MG63 (cell line): ENCODE measurements at regions not wholly inside any gene's neighbourhood (a gene's known extent, or its start where the extent isn't known, plus 50 kb on each side); places are given as distances from the start of the nearest gene placed in this dataset.
"Not testable (repeated sequence)": the region's sequence is repeated elsewhere in the genome, so short reads cannot be mapped to it uniquely, and the experiment has no call there.

Source experiments
- DNase-seq: peaks from one replicate; pipeline ENCODE4 v3.0.0-alpha.2; 2020
- H3K27me3 ChIP-seq: fragments of 250-450 bp; sonication (Bioruptor Pico); 2 replicates; pipeline ENCODE4 v1.5.1; 2020; ENCODE audit warnings: mild to moderate bottlenecking, moderate library complexity
- H3K36me3 ChIP-seq: fragments of 250-450 bp; sonication (Bioruptor Pico); 2 replicates; pipeline ENCODE4 v1.5.1; 2020; ENCODE audit warnings: mild to moderate bottlenecking, moderate library complexity
- H3K4me3 ChIP-seq: fragments of 250-450 bp; sonication (Bioruptor Pico); 2 replicates; pipeline ENCODE4 v1.5.1; 2020; ENCODE audit warnings: mild to moderate bottlenecking, moderate library complexity
- H3K9me3 ChIP-seq: fragments of 250-450 bp; sonication (Bioruptor Pico); 2 replicates; pipeline ENCODE4 v1.5.1; 2020; ENCODE audit warnings: mild to moderate bottlenecking, moderate library complexity

DNA sequence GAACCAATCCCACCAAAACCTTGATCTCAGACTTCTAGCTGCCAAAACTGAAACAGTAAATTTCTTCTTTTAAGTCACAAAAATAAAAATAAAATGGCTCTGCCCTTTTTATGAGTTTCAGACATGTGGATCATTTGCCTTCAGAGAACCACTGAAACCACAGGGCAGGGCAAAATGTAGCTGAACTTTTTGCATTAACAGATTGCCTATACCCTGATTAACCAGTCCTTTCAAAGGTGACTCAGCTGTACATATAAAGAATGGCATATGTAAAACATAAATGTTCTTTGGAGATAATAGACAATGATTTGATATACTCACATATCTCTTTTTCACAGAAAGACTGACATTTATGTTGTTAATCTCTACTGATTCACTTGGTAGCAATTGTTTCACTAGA lies 187.1 kb upstream of the GRIN3A start:
- Histone ChIP-seq H3K9me3 (no peaks in the 10 kb centered on the region), H3K36me3 (no peaks in the 10 kb centered on the region), H3K4me3 (no peak overlapping the region), H3K27me3 (no peaks in the 10 kb centered on the region)
- DNase-seq = no peak

DNA sequence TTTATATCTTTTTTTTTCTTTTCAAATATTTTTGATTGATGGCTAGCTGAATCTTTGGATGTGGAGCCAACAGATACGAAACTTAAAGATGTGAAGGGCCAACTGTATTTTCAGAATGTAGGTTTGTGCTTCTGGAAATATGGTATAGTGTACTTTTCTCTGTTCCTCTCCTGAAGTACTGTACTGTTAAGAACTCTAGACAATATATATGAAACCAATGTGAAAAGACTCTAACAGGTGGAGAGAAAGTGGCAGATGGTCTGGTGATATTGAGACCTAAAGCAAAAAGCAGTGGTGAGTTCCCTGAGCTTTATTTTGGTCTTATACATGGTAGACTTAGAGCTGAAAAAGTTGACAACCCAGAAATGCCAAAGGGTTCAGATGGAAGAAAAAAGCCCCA lies 185.0 kb upstream of the GRIN3A start:
- Histone ChIP-seq H3K27me3 (no peaks in the 10 kb centered on the region), H3K36me3 (no peaks in the 10 kb centered on the region), H3K4me3 (no peak overlapping the region), H3K9me3 (no peaks in the 10 kb centered on the region)
- DNase-seq = no peak

DNA sequence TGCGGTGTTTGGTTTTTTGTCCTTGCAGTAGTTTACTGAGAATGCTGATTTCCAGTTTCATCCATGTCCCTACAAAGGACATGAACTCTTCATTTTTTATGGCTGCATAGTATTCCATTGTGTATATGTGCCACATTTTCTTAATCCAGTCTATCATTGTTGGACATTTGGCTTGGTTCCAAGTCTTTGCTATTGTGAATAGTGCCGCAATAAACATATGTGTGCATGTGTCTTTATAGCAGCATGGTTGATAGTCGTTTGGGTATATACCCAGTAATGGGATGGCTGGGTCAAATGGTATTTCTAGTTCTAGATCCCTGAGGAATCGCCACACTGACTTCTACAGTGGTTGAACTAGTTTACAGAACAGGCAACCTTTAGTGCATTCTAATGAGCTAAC lies 178.5 kb upstream of the GRIN3A start:
- H3K9me3 ChIP-seq, DNase-seq, H3K36me3 ChIP-seq, H3K27me3 ChIP-seq, H3K4me3 ChIP-seq: not testable (repeated sequence)

DNA sequence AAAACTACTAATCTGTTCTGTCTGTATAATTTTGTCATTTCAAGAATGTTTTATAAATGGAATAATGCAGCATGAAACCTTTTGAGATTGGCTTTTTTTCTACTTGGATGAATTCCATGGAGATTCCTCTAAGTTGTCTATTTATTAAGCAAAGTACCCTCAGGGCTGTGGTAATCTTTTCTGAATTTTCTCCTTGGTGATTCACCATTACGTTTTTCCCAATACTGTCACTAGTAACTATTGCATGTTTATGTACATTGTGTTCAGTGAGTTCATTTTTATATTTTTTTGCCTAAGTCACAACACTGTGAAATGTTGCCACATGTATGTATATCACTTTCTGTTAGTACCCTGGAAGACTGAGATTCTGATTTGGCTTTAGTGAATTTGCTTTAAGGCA lies 177.0 kb upstream of the GRIN3A start:
- Histone ChIP-seq H3K4me3 (no peak overlapping the region), H3K36me3 (no peaks in the 10 kb centered on the region), H3K27me3 (no peaks in the 10 kb centered on the region), H3K9me3 (no peaks in the 10 kb centered on the region)
- no peak for DNase-seq

DNA sequence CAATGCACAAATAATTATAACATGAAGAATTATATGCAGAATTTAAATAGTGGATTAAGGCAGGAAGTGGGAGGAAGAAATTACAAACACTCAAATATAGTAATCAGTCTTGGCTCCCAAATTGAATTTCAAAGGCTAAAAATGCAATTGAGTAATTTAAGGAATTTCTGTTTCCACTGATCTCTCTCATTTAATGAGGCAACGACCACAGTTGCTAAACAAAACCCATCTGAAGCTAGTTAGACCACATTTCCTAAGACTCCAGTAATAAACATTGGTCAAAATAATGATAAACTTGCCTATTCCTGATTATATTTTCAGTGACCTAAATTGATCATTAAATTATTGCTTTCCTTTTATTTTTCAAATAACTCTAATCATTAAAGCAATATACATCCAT lies 174.3 kb upstream of the GRIN3A start:
- Histone ChIP-seq H3K9me3 (no peaks in the 10 kb centered on the region), H3K27me3 (no peaks in the 10 kb centered on the region), H3K36me3 (no peaks in the 10 kb centered on the region), H3K4me3 (no peak overlapping the region)
- no peak for DNase-seq

DNA sequence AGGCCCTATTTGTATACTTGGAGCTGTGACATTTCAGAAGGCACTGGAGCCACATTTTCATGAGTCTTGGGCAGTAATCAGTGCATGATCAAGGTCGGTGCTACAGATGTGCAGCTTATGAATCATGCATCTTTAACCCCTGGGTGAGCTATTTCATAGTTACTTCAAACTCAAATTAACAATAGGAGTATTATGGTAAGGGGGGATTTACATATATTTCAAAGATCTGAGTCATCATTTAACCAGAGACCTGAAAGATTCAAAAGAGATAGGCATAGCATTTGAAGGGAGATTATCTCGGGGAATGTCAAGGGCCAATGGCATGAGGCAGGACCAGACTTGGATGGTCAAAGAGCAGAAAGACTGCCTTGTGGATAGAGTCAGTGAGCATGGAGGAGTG lies 169.0 kb upstream of the GRIN3A start:
- no peak for DNase-seq
- no peaks in the 10 kb centered on the region for H3K9me3 ChIP-seq
- H3K4me3 ChIP-seq = no peak overlapping the region
- H3K27me3 ChIP-seq = no peaks in the 10 kb centered on the region
- no peaks in the 10 kb centered on the region for H3K36me3 ChIP-seq

DNA sequence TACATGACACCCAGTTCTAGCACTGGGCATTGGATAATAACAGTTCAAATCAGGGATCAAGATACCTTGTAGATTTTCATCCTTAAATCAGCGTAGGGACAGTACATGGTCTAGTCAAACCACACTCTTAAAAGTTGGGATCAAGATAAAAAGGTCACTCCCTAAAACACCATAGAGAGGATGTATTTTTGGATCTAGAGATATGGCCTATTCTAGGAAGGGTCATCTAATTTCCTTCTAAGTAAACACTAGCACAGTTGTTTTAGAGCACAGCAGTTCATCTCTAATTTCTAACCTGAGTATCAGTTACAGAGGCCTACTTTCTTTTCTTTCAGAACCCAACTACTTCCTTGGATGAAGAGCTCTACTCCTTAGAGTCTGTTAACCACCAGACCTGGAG lies 166.4 kb upstream of the GRIN3A start:
- DNase-seq = no peak
- H3K9me3 ChIP-seq = no peaks in the 10 kb centered on the region
- H3K27me3 ChIP-seq = no peaks in the 10 kb centered on the region
- H3K4me3 ChIP-seq = no peak overlapping the region
- no peaks in the 10 kb centered on the region for H3K36me3 ChIP-seq

DNA sequence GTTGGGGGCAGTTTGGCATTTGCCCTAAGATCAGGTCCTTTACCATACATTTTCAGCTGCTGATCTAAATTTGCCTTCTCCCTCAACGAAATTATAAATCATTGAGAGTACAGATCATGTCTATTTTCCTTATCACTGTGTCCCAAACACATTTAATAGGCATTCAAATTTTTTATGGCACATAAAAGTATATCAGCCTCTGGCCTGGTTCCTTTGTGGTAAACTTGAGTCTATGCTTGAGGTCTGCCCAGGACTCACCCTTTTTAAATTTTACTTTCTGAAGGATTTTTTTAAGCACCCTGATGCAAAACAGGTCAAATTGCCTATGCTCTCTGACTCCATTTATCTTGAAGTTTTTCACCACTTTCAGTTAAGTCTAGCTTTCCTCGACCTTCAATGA lies 163.6 kb upstream of the GRIN3A start:
- Histone ChIP-seq H3K27me3 (no peaks in the 10 kb centered on the region), H3K4me3 (no peak overlapping the region), H3K36me3 (no peaks in the 10 kb centered on the region), H3K9me3 (no peaks in the 10 kb centered on the region)
- no peak for DNase-seq

DNA sequence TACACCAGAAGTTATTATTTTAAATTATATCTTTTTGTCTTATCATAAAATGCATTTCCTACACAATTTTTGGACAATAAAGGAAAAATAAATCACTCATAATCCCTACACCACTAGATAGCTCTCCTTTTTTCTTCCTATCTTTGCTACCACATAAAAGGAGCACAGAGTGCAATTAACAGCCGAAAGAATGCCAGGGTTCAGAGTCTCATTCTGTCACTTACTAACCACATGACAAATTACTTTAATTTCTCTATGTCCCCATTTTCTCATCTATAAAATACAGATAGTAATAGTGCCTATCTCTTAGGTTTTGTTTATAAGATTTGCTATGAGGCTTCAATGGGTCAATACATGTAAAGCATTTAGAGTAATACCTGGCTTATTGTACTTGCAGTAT lies 158.7 kb upstream of the GRIN3A start:
- Histone ChIP-seq H3K4me3 (no peak overlapping the region), H3K36me3 (no peaks in the 10 kb centered on the region), H3K27me3 (no peaks in the 10 kb centered on the region), H3K9me3 (no peaks in the 10 kb centered on the region)
- DNase-seq = no peak

DNA sequence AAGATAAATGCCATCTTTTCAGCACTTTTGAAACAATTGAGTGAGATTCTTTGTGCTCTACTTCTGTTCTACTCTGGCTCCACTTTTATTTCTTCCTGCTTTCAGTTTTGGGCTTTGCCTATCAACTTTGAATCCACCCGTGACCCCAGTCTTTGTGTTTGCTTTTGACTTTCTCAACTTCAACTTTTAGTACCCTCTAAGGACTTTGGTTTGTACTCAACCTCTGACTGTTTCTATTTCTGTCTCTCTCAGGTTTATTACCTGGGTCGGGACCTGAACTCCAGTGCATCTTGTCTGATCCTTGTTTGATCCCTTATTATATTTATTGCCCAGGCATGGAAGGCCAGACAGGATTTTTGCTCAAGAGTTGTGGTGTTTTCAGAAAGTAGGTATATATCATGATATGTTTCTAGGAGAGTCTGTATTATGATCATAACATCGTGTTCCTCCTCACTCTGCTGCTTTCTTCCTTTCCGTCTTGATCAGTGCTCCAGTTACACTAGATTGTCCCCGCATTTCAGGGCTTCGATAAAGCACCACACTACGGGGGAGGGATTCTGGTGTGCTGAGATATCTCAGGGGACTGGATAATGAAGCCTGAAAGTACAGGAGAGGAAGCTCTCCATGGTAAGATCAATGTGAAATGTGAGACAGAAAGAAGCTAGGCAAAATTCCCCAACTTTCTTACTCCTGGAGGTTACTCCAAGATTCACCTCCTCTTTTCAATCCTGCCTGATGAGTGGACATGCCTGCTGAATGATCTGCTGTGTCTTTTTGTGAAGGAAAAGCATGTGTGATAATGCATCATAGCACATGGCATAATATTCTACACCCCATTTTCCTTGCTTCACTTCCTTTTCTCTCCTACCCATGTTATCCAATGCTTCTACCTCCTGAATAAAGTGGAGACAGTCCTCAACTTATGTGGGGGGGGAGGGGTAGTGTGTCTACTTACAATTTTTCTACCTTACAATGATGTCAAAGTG lies 155.5 kb upstream of the GRIN3A start:
- H3K9me3 ChIP-seq = no peaks in the 10 kb centered on the region
- H3K4me3 ChIP-seq = no peak overlapping the region
- no peak for DNase-seq
- H3K36me3 ChIP-seq = no peaks in the 10 kb centered on the region
- no peaks in the 10 kb centered on the region for H3K27me3 ChIP-seq

DNA sequence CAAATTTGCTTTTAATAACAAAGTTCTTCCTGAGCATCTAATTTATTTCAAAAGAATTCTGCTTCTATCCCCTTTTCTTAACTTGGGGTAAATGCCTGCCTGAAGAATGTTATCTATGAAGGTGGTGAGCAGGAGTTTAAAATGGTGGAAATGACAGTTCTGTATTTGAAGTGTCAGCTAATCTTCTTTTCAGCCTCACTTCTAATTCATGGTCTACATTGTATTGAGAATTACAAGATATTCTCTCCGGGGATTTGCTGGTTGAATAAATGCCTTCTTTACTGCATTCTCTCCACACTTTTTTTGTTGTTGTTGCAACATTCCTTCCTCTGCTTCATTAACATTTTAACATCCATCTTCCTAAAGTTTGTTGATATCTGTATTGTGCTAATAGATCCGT lies 143.1 kb upstream of the GRIN3A start:
- Histone ChIP-seq H3K27me3 (no peaks in the 10 kb centered on the region), H3K4me3 (no peak overlapping the region), H3K36me3 (no peaks in the 10 kb centered on the region), H3K9me3 (no peaks in the 10 kb centered on the region)
- no peak for DNase-seq

DNA sequence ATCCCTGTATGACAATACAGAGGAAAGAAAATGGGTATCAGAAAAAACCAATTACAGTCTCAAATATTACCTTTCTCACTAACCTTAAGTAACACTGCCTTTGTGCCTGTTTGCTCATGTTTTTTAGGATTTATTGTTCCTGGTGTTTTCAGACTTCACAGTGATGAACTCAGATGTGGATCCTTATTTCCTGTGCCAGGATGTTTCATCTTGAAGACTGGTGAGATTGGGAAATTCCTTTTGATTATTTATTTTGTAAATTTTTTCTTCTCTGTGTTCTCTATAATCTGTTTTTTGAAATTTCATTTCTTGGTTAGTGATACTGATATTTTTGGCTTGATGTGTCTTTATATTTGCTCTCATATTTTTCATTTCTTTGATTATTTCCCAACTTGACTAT lies 142.4 kb upstream of the GRIN3A start:
- no peaks in the 10 kb centered on the region for H3K27me3 ChIP-seq
- no peaks in the 10 kb centered on the region for H3K9me3 ChIP-seq
- no peak overlapping the region for H3K4me3 ChIP-seq
- no peaks in the 10 kb centered on the region for H3K36me3 ChIP-seq
- DNase-seq = no peak

DNA sequence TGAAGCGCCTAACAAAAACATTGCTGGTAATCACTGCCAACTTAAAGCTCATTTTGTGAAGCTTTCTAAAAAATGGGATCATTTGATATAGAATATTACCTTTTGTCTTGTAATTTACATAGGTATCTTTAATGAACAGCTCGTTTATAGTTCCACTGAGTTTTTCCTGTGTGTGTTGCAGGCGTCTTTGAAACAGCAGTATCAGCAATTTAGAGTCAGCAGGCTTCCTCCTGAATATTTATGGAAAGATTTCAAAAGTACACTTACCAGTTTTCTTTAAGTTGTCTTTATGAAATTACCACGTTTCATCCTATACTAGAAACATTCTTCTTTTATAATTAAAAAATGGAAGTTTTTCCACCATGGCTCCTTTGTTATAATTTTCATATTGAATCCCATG lies 140.3 kb upstream of the GRIN3A start:
- H3K9me3 ChIP-seq = no peaks in the 10 kb centered on the region

DNA sequence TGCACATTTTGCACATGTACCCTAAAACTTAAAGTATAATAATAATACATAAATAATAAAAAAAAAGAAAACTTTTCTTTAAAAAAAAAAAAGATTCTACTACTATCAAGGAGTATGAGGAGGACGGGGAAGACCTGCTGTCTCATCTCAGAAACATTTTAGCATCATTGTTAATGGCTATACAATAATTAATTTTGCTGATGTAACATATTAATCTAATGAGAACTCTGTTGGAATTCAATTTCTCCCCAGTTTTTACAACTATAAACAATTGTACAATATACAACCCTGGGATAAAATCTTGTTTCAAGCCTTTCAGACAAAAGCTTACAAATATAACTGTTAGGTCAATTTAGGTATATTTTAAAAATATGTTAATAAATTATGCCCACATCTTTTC lies 139.0 kb upstream of the GRIN3A start:
- Histone ChIP-seq H3K36me3 (no peaks in the 10 kb centered on the region), H3K9me3 (no peaks in the 10 kb centered on the region), H3K27me3 (no peaks in the 10 kb centered on the region), H3K4me3 (no peak overlapping the region)
- no peak for DNase-seq

More for the DNA sequence above, 140.3 kb upstream of the GRIN3A start:
- DNase-seq = no peak
- H3K4me3 ChIP-seq = no peak overlapping the region
- no peaks in the 10 kb centered on the region for H3K27me3 ChIP-seq
- H3K36me3 ChIP-seq = no peaks in the 10 kb centered on the region

DNA sequence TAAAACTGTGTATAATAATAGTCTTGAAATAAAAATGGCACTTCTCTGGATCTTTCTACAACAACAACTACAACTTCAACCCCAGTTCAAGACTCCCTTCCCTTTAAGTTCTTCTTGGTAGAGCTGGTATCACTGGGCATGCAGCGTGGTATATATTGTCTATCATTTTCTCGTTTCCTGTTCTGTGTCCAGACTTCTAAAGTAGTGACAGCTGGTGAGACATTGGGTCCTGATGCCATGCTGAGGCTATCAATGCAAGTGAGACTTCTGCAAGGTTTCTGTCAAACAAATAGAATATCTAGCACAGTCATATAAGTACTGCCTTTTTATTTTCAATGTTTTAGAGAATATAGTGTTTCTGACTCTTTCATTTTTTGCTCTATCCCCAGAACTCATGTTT lies 123.0 kb upstream of the GRIN3A start:
- Histone ChIP-seq H3K4me3 (no peak overlapping the region), H3K9me3 (no peaks in the 10 kb centered on the region), H3K27me3 (no peaks in the 10 kb centered on the region), H3K36me3 (no peaks in the 10 kb centered on the region)
- DNase-seq = no peak

DNA sequence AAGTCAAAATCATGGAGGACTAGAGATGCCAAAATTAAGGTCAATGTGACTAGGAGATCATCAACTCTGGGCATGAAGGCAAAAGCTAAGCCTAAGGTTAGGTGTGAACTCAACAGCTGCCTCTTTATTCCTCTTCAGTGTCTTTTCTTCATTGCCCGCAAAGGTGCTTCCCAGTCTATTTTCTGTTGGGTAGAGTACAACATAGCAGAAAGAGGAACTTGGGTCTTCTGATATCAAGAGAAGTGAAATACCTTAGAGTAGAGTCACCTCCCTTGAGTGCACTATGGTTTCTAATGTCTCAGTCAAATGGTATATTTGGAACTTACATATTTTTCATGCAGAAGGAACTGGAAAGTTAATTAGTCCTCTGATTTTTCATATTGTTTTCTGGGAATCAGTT lies 122.5 kb upstream of the GRIN3A start:
- Histone ChIP-seq H3K4me3 (no peak overlapping the region), H3K9me3 (no peaks in the 10 kb centered on the region), H3K36me3 (no peaks in the 10 kb centered on the region), H3K27me3 (no peaks in the 10 kb centered on the region)
- DNase-seq = no peak

DNA sequence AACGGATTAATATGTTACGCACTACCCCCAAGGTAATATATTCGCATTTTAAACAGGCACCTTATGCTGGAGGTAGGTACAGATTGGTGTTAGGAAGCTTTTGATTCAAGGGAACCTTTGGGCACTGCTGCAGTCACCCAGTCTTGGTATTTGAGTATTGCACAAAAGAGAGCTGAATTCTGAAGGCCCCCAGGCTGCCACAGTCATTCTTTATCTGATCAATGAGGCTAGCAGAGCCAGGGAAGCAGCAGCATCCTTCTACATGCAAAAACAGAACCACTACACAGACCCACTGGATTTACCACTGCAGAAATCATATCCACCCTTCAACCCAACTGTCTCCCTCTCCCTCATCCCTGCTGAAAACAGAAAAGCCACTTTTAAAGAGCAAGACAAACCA lies 121.2 kb upstream of the GRIN3A start:
- Histone ChIP-seq H3K4me3 (no peak overlapping the region), H3K27me3 (no peaks in the 10 kb centered on the region), H3K9me3 (no peaks in the 10 kb centered on the region), H3K36me3 (no peaks in the 10 kb centered on the region)
- DNase-seq = no peak

DNA sequence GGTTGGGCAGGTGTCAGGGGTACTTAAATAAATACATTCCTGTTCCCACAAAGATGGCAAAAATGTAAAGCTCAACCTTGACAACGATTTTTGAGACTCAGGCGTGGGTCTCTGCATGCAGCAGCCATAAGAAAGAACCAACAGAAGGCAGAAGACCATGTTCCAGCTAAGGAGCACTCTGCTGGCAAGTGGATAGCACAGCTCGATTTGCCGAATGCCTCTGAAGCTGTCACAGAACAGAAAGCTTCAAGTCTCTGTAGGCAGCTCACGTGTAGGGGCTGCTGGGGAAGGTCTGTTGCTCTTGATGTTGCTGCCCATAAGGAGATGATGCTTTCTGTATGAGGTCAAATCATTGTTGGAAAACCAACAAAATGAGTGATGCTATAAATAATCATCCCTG lies 119.6 kb upstream of the GRIN3A start:
- Histone ChIP-seq H3K4me3 (no peak overlapping the region), H3K27me3 (no peaks in the 10 kb centered on the region), H3K9me3 (no peaks in the 10 kb centered on the region), H3K36me3 (no peaks in the 10 kb centered on the region)
- DNase-seq = no peak
